ENCODE measurements at regions not wholly inside any gene's neighbourhood (a gene's known extent, or its start where the extent isn't known, plus 50 kb on each side); places are given as distances from the start of the nearest gene placed in this dataset.
A peak's percentile ranks its signal among the peaks of the same experiment; 100 is the strongest.
"Not testable (repeated sequence)": the region's sequence is repeated elsewhere in the genome, so short reads cannot be mapped to it uniquely, and the experiment has no call there.

GRCh38 chr1:117757668-117758067, 151.8 kb downstream of the TENT5C start:
- no peak for DNase-seq

DNA sequence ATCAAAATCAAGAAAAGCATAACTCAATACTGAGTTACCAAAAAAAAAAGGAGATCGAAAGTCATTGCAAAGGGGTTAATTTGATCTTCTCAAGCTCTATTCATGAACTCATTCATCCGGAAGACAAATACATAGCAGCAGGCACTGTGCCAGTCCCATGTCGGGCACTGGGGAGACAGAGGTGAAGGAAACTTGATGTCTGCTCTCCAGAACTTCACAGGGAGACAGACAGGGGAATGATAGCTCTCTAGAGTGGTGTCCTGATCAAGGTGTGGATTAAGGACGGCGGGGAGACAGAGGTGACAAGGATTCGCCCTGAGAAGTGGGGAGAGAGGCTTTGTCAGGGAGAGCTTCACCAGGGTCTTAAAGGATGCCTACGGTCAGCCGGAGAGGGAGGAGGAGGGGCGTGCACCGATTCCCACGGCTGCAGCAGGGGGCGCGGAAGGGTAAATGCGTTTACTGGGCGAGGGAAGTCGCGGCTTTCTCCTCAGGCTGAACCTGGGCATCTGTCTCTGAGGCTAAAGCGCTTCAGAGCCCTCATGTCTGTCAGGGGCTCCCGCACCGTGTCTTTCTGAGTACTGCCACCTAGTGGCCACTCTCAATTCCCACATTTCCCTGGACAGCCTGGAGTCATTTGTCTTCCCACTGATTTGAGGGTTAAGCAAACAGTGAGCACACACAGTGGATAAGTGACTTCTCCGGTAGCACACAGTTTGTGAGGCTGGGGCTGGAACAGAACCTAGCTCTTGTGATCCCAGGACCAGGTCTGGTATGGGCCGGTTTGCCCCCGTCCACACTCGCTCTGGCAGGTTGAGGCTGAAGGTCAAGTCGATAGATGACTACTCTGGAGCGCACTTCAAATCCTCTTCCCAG, 152.8 kb downstream of the TENT5C start:
- peak; percentile 77 for DNase-seq

DNA sequence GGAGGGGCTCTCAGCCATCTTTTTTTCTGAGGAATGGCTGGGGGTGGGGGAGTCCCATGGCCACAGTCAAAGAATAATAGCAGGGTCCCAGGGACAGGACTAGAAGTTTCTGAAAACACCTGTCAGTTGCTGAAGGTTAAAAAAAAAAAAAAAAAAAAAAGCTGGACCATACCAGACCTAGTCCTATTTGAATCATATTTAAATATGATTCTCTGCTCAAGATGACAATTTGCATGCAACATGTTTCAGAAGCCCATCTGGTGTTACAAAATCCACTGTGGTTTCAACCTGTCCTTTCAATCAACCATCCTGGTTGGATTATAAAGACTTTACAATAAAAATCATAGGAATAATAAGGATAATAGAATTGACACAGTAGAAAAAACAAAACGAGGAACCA, 153.7 kb downstream of the TENT5C start:
- DNase-seq = no peak

DNA sequence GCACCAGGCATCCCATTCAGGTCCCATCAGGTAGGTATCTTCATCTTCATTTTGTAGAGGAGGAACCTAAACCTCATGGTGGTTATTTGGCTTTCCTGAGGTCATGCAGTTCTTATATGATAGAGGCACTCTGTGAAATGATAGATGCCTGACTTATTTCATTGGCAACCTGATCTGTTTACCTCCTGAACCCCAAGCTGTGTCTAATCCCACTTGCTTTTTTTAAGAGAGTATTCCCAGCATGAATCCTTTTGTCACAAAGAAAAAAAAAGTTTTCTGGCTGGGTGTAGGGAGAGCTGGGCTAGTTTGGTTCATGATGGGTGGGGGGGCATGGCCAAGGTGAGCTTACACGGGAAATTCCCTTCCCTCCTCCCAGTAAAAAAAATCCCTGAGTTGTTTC, 154.2 kb downstream of the TENT5C start:
- DNase-seq = no peak

DNA sequence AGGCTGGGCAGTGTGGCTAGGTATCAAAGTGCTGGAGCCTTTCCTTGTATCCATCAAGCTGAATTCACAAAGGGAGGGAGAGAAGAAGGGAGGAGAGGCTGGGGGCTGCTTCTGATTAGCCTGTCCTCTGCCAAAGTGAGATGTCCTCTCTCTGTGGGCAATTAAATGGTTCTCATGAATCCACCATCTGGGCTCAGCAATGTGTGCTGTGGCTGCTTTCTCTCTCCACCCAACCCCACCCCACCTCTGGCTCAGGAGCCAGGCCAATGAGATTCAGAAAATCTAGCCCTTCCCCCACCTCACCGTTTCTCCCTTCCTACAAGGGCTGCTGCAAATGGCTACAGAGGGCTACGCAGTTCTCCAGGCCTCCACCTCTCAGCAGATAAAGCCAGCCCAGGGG, 154.6 kb downstream of the TENT5C start:
- no peak for DNase-seq

- DNase-seq = not testable (repeated sequence)
These were observed 161.7 kb downstream of the GDAP2 start for GRCh38 chr1:117767756-117768155.

DNA sequence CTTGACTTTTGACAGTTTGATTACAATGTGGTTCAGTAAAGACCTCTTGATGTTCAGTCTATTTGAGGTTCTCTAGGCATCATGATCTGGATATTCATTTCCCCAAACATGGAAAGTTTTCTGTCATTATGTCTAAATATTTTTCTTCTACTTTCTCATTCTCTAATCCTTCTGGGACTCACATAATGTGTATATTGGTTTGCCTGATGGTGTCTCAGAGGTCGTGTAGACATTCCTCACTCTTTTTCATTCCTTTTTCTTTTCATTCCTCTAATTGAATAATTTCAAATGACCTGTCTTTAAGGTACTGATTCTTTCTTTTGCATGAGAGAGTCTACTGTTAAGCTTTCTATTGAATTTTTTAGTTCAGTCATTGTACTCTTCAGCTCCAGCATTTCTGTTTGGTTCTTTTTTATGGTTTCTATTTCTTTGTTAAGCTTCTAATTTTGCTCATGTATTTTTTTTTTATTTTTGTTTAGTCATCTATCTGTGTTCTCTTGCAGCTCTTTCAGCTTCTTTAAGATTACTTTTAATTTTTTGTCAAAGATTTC, 158.4 kb downstream of the GDAP2 start:
- DNase-seq = no peak

GRCh38 chr1:117779364-117779763, 150.1 kb downstream of the GDAP2 start:
- no peak for DNase-seq

- DNase-seq = no peak
These were observed 148.5 kb downstream of the GDAP2 start for GRCh38 chr1:117780687-117781475.

GRCh38 chr1:117782056-117782455, 147.4 kb downstream of the GDAP2 start:
- DNase-seq = no peak

GRCh38 chr1:117783606-117784396, 145.6 kb downstream of the GDAP2 start:
- DNase-seq = no peak

GRCh38 chr1:117788014-117788413, 141.4 kb downstream of the GDAP2 start:
- no peak for DNase-seq

DNA sequence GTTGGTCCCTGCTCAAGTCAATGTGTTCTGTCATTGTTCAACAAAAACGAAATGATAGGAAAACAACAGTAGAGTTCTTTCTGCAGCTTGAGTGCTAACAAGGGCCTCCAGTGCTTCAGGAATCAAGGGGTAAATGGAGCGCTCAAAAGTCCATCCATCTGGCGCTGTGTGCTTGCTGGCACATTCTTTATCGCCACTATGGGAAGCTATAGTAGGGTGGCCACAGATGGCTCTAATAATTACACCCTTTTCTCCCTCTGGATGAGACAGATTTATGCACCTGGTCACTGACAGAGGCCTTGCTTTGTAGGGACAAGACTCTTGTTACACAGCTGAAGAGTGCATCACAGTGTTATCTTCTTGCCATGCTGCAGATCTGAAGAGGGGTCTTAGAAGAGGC, 136.0 kb downstream of the GDAP2 start:
- DNase-seq = no peak

GRCh38 chr1:117794073-117794472, 135.3 kb downstream of the GDAP2 start:
- DNase-seq = no peak

DNA sequence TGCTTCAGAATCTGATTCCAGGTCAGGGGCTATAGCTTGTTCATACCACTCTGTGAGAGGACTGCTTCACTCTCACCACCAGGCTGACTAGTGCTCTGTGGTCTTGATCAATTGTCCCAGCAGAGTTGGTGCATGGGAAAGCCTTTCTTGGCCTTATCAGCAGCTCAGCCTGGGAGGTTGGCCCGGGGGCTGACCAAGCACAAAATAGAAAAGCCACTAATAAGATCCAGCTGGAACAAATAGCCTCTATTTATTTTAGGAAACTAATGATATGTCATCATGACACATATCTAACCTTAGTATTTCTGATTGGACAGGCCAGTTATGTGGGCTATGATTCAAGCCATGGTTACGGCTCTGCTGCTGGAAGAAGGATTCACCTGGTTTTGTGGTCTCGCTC, 134.2 kb downstream of the GDAP2 start:
- no peak for DNase-seq

DNA sequence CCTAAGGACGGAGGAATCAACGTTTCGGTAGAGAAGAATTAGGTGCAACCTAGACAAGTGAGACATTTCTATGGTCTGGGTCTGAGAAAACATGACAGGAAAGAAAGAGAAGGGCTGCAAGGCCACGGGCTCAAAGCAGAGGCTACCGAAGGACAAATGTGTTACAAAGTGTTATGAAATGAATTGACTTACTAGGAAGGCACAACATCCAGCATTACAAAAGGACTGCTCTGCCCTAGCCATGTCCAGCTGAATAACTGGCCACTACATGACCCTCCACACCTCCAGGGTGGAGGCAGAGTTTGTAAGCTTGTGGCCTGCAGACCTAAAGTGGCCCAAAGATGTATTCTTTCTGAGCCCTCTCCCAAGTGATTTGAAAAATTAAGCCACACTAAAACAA, 133.6 kb downstream of the GDAP2 start:
- DNase-seq = no peak

DNA sequence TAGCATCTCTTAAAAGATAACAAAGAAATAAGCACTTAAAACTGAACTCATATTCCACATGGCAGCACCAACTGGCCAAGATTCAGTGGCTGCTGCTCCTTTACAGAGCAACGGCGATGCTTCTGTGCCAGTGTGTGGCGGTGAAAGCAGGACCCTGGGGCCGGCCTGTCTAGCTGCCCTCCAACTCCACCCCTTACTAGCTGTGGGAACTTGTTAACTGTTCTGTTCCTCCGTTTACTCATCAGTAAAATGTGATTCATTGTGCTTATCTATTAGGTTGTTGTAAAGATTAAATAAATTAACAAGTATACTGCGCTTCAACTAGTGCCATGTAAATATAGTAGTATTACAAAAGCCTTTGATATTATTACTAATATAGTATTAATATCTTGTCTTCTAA, 133.2 kb downstream of the GDAP2 start:
- no peak for DNase-seq

- no peak for DNase-seq
These were observed 130.9 kb downstream of the GDAP2 start for GRCh38 chr1:117798550-117798949.

- DNase-seq = no peak
These were observed 126.7 kb downstream of the GDAP2 start for GRCh38 chr1:117802531-117803257.

DNA sequence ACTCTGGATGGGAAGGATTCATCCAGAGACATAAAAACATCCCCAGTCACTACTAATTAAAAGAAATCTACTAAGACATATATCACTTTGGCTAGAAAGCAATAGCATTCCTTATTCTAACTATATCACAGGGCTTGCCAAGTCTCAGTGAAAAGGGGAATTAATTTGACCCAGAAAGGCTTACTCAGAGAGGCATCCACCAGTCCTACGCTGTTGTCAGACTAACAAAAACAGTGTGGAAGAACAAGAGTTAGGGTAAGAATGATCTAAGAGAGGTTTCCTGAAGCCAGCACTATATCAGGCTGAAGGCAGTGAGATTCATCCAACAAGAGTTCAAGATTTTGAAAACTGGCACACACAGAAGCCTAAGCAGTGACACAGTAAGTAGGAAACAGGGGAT, 126.1 kb downstream of the GDAP2 start:
- DNase-seq = no peak

- no peak for DNase-seq
These were observed 119.7 kb downstream of the GDAP2 start for GRCh38 chr1:117809764-117810163.

GRCh38 chr1:117810553-117810952, 118.9 kb downstream of the GDAP2 start:
- DNase-seq = no peak
